ENCODE measurements at regions not wholly inside any gene's neighbourhood (a gene's known extent, or its start where the extent isn't known, plus 50 kb on each side); places are given as distances from the start of the nearest gene placed in this dataset.

- TF ChIP-seq MAX (IDR thresholded peaks at IDR 0.05) (no peak), EGR1 (IDR thresholded peaks at IDR 0.05) (no peak), TAF1 (IDR thresholded peaks at IDR 0.05; ENCODE audit: low read depth) (no peak), EP300 (IDR thresholded peaks at IDR 0.05; ENCODE audit: borderline replicate concordance) (no peak), ZBTB7A (IDR thresholded peaks at IDR 0.05; ENCODE audit: low read depth) (no peak), FOXM1 (IDR thresholded peaks at IDR 0.05; ENCODE audit: borderline replicate concordance, low read depth) (no peak), REST (IDR thresholded peaks at IDR 0.05; ENCODE audit: low read depth) (no peak), YY1 (IDR thresholded peaks at IDR 0.05; ENCODE audit: low read depth) (no peak), USF1 (IDR thresholded peaks at IDR 0.05) (no peak), RAD21 (IDR thresholded peaks at IDR 0.05; ENCODE audit: low read depth) (no peak), CEBPB (IDR thresholded peaks at IDR 0.05) (no peak), TCF12 (IDR thresholded peaks at IDR 0.05; ENCODE audit: low read depth) (no peak), CREB1 (IDR thresholded peaks at IDR 0.05; ENCODE audit: low read depth) (no peak)
Measured at GRCh38 chr15:91525751-91526150, 327.8 kb upstream of the SLCO3A1 start.
